Stimulated activated CD4-positive, alpha-beta T cell treated with anti-CD3 and anti-CD28 coated beads, Interleukin-15, amount 100 ng/mL, for 48 hours (primary cell): ENCODE measurements at regions not wholly inside any gene's neighbourhood (a gene's known extent, or its start where the extent isn't known, plus 50 kb on each side); places are given as distances from the start of the nearest gene placed in this dataset.
"Not testable (repeated sequence)": the region's sequence is repeated elsewhere in the genome, so short reads cannot be mapped to it uniquely, and the experiment has no call there.

ENCODE experiments used
- DNase-seq, 2 donors: peaks; one replicate each; pipeline ENCODE4 v3.0.0-alpha.2; 2020; ENCODE audit warnings: low read depth in 2 of 2

- no peak for DNase-seq
Observed at GRCh38 chr5:165375201-165375600, 1869.8 kb downstream of the MAT2B start.

GRCh38 chr5:165393839-165394238, 1888.4 kb downstream of the MAT2B start:
- DNase-seq, result no peak

DNA sequence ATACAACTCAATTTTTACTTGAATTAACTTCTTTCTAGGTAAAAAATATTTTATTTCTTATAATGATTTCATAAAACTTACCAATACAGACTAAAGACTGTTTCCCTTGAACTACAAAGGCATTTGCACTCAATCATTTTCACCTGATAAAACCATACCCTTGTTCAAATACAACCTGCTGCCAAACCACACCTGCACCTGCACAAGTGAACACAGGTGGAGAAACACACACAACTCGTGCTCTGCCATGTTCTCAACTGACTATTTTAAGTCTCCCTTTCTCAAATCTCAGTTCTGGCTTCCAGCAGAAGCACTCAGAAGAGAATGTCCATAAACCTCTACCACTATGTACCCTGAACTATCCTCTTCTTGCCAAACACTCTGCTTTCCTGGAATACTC, 1892.1 kb downstream of the MAT2B start:
- no peak for DNase-seq

GRCh38 chr5:165400086-165400485, 1894.7 kb downstream of the MAT2B start:
- no peak for DNase-seq

- no peak for DNase-seq
Observed at GRCh38 chr5:165404917-165405316, 1899.5 kb downstream of the MAT2B start.

GRCh38 chr5:165405340-165405739, 1899.9 kb downstream of the MAT2B start:
- DNase-seq, result no peak

DNA sequence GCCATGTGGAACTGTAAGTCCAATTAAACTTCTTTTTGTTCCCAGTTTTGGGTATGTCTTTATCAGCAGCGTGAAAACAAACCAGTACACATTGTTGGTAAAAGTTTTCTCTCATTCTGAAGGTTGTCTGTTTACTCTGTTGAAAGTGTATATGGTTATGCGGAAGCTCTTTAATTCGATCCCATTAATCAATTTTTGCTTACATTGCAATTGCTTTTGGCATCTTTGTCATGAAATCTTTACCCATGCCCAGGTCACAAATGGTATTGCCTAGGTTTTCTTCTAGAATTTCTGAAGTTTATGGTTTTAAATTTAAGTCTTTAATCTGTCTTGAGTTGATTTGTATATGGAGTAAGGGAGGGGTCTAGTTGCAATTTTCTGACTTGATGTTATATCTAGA, 1901.9 kb downstream of the MAT2B start:
- DNase-seq, result no peak

- DNase-seq, result no peak
Observed at GRCh38 chr5:165410476-165410875, 1905.1 kb downstream of the MAT2B start.

- not testable (repeated sequence) for DNase-seq
Observed at GRCh38 chr5:165411532-165411931, 1906.1 kb downstream of the MAT2B start.

DNA sequence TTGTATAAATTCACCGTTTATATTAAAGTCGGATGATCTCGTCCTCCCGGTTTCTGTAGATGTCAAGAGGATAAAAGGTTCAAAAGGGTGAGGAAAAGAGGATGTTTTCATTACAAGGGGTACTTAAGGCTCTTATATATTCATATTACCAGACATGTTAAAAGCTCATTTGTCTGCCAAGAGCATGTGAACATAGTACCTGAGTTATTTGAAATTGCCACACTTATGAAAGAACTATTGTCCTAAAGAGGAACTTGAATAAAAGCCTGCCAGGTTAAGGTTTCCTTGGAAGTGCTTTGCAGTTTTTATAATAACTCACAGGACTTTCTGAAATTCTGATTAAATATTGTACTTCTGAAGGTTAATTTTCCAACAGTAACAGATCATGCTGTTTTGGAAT, 1915.1 kb downstream of the MAT2B start:
- DNase-seq, result no peak

DNA sequence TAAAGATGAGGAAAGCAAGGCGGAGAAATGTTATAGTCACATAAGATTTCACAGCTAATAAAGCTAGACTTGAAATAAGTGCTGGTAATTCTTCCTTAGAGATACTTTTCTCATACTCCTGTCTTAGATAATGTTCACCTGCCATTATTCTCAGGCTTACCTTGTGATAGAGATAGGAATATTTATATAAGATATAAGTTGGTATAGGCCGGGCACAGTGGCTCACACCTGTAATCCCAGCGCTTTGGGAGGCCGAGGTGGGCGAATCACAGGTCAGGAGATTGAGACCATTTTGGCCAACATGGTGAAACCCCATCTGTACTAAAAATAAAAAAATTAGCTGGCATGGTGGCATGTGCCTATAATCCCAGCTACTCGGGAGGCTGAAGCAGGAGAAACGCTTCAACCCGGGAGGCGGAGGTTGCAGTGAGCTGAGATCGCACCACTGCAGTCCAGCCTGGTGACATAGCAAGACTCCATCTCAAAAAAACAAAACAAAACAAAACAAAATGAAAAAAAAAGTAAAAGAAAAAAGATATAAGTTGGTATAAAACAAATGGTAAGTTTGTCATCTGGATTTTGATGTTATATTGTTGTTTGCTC, 1918.4 kb downstream of the MAT2B start:
- DNase-seq, result no peak

- DNase-seq, result no peak
Observed at GRCh38 chr5:165425594-165425993, 1920.2 kb downstream of the MAT2B start.

DNA sequence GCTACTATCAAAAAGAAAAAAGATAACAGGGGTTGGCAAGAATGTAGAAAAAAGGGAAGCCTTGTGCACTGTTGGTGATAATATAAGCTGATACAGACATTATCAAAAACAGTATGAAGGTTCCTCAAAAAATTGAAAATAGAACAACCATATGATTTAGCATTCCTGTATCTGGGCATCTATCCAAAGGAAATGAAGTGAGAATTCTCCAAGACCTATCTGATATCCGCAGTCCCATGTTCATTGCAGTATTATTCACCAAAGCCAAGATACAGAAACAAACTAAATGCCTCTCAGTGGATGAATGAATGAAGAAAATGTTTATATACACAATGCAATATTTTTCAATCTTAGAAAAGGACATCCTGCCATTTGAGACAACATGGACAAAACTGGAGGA, 1943.3 kb downstream of the MAT2B start:
- DNase-seq, result no peak

DNA sequence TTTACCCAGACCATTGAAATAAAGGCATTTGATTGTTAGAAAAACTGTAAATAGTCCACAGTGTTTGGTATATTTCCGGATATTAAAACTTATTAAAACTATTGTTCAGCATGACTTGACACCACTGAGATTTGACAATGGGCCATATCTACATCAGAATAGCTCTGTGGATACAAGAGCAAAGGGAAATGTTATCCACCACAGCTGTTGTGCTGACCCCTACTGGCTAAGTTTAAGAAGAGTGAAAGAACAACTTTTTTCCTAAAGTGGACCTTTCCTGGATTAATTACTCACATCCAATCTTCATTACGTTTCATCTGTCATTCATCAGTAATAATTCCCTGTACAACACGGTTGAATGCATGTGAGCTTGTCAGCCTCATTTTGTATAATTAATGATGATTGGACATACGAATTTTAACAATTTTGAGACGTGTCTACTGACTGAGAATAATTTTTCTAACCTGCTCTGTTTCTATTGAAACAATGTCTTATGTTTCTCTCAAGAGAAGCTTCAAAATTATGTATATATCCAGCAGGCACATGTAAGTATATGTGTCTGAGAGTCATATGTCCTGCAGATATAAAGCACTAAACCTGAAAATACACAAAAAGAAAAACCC, 1952.6 kb downstream of the MAT2B start:
- DNase-seq, result no peak

- DNase-seq, result no peak
Observed at GRCh38 chr5:165459232-165459631, 1953.8 kb downstream of the MAT2B start.

DNA sequence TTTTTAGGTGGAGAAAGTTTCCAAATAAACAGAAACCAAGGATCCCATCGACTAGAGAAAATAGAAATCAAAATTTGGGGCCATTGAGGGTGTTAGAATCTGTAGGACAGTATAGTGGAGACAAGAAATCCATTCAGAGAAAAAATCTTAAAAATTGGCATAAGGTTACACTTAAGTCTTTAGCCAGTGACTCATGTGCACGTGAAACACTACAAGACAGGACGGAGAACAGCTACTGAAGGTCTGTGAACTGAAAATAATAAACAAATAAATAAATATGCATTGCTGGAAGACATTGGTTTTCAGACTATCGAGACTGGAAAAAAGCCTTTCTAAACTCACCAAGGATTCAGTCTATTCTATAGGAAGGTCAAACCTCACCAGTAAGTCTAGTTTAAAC, 1955.5 kb downstream of the MAT2B start:
- no peak for DNase-seq

DNA sequence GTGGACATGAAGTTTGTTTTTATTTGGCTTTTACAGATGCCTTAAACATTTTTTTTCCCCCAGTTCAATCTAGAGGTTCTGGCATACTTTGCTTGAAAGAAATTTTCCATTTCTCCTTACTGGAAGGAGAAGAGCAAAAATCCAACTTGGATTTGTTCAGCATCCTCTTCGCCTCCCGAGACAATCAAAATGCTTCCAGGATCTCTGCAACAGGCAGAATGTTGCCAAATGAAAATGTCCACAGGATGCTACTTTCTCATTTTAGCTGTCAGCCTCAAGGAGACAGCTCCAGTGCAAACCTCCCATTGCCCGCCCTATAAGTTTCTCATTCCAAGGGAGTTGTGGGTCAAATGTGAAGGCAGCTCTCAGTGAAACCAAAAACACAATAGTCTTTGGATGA, 1972.1 kb downstream of the MAT2B start:
- DNase-seq, result no peak

DNA sequence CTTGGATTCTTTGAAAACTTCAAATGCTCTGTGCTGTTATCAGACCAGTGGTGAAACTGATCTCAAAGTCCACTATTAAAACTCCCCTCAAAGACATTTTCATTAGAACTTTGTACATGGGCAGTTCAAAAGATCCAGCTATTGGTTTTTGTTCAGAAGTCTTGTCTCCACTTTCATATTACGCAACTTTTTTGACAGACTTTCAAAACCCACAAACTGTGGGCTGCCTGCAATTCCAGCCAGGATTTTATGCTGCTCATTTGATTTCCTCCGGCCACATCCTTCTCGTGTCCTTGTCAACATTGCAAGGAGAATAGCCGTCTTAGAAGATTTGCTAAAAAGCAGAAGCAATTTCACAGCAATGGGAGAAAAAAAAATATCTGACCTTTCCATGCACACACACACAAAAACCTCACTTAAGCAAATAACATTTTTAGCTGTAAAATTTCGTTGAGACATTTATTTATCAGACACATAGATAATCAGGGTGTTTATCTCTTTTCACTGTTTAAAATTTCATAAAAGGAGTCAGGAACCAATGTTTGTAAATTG, 1990.5 kb downstream of the MAT2B start:
- DNase-seq, result no peak

DNA sequence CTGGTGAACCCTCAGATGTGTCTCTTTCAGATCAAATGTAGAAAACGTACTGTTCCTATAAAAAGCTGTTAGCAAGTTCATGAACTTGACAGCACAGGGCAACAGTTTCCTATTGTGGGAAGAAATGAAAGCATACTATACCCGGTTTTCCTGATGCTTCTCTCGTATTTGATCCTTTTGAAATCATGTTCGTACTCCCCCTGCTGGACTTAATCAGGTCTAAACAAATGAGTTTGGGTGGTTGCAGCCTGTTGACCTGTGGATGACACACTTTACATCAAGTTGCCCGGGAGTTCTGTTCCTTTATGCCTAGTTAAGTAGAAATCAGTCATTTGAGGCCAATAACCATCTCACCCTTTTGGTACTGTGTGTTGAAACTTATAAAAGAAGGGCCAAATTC, 1992.3 kb downstream of the MAT2B start:
- DNase-seq, result no peak

GRCh38 chr5:165502893-165503691, 1997.7 kb downstream of the MAT2B start:
- DNase-seq, result no peak

DNA sequence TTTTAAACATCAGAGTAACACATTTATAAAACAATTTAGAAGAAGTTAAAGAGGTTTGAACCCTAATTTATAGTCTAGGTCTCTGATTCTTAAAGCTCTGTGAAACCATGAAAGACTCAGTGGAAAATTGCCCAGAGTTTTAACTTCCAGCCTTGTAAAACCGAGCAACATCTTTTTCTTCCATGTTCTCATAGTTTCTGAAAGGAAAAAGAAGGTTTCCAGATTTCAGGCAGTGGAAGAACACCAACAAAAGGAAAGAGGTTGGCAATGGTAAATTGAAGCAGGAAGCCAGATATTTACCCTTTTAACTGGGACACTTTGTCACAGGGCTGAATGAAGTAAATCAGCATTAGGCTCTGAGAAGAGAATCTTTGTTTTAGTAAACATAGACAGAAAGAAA, 1999.3 kb downstream of the MAT2B start:
- DNase-seq, result no peak

GRCh38 chr5:165508286-165508685, 2002.9 kb downstream of the MAT2B start:
- DNase-seq, result no peak

DNA sequence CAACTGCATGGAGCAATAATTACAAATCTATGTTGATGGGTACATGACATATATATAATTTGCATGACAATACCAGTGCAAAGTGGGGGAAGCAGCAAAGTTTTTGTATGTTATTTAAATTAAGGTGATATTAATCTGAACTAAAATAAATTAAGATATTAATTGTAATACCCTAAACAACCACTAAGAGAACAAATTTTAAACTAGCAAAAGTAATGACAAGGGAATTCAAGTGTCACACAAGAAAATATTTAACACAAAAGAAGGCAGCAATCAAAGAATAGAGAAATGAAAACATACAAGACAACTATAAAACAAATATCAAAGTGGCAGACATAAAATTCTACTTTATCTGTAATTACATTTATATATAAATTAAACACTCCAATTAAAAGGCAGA, 2003.4 kb downstream of the MAT2B start:
- no peak for DNase-seq
